Cardiac muscle cell (in vitro differentiated cells and primary cell): ENCODE measurements at regions not wholly inside any gene's neighbourhood (a gene's known extent, or its start where the extent isn't known, plus 50 kb on each side); places are given as distances from the start of the nearest gene placed in this dataset.

Experiments
- DNase-seq, 2 donors: peaks; one replicate each; pipeline versions ENCODE4 v3.0.0 to v3.0.0-alpha.2; 2010 to 2017; ENCODE audit warnings: low read depth in 1 of 2, low spot score in 1 of 2
- H3K27ac ChIP-seq: fragments of 200-600 bp; sonication (generic); 2 replicates; pipeline ENCODE4 v1.5.1; 2016
- H3K27me3 ChIP-seq: fragments of 200-600 bp; sonication (generic); 2 replicates; pipeline ENCODE4 v1.6.0; 2016; ENCODE audit warnings: control low read depth
- H3K36me3 ChIP-seq: fragments of 200-600 bp; sonication (generic); 2 replicates; pipeline ENCODE4 v1.5.1; 2016; ENCODE audit warnings: control low read depth
- H3K4me1 ChIP-seq: fragments of 200-600 bp; sonication (generic); 2 replicates; pipeline ENCODE4 v1.8.1; 2017; ENCODE audit warnings: low read depth, mild to moderate bottlenecking, mixed run types
- H3K4me3 ChIP-seq: fragments of 200-600 bp; sonication (generic); 2 replicates; pipeline ENCODE4 v1.5.1; 2016; ENCODE audit warnings: mild to moderate bottlenecking
- H3K9me3 ChIP-seq: fragments of 200-600 bp; sonication (generic); 2 replicates; pipeline ENCODE4 v1.5.1; 2017; ENCODE audit warnings: low read depth, mild to moderate bottlenecking, control low read depth
- TF ChIP-seq, protein P1 (sequence below): IDR thresholded peaks from 2 replicates; pipeline ENCODE4 v1.5.1; 2012; ENCODE audit warnings: low read depth, mild to moderate bottlenecking, low read length

DNA sequence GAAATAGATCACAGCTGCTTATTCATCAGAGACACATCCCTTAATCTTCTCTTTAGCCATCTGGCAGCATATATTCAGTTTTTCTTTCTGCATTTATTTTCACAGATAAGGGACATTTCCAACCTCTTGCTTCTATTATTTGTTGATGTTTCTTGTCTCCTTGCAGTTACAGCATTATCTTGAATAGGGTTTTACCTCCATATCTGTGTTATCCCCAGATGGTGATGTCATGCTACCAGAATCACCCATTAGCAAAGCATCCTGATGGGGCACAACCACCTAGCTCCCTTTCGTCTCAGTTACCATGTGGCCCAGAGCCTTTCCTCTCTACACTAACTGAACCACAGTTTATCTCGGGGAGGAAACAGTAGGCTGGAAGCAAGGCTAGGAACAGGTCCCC lies 483.9 kb downstream of the FOXO1 start:
- no peak overlapping the region for H3K4me3 ChIP-seq
- TF ChIP-seq, protein P1, sequence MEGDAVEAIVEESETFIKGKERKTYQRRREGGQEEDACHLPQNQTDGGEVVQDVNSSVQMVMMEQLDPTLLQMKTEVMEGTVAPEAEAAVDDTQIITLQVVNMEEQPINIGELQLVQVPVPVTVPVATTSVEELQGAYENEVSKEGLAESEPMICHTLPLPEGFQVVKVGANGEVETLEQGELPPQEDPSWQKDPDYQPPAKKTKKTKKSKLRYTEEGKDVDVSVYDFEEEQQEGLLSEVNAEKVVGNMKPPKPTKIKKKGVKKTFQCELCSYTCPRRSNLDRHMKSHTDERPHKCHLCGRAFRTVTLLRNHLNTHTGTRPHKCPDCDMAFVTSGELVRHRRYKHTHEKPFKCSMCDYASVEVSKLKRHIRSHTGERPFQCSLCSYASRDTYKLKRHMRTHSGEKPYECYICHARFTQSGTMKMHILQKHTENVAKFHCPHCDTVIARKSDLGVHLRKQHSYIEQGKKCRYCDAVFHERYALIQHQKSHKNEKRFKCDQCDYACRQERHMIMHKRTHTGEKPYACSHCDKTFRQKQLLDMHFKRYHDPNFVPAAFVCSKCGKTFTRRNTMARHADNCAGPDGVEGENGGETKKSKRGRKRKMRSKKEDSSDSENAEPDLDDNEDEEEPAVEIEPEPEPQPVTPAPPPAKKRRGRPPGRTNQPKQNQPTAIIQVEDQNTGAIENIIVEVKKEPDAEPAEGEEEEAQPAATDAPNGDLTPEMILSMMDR: no peak
- no peaks in the 10 kb centered on the region for H3K27me3 ChIP-seq
- peaks cover 5% of the 10 kb centered on the region for H3K4me1 ChIP-seq
- no peak overlapping the region for H3K27ac ChIP-seq
- DNase-seq: no peak
- no peaks in the 10 kb centered on the region for H3K36me3 ChIP-seq
- no peaks in the 10 kb centered on the region for H3K9me3 ChIP-seq

DNA sequence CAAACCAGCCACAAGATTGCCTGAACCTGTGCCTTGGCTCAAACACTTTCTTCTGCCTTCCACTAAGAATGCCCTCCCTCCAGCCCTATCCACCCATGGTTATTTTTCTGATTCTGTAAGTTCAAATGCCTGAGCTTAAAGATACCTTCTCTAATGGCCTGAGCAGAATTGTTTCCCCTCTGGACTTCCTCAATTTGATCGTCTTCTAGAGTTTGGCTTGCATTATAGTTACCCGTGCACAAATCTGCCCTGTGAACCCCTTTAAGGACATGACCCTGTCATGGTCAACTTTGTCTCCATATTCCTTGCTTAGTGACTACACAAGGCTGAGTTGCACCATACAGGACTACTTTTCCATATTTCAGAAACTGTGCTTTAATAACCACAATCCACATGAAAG lies 481.0 kb downstream of the FOXO1 start:
- Histone ChIP-seq H3K4me3 (no peak overlapping the region), H3K9me3 (no peaks in the 10 kb centered on the region), H3K27ac (no peak overlapping the region), H3K4me1 (peaks cover 8% of the 10 kb centered on the region), H3K36me3 (no peaks in the 10 kb centered on the region), H3K27me3 (no peaks in the 10 kb centered on the region)
- DNase-seq: no peak
- TF ChIP-seq, protein P1: no peak

DNA sequence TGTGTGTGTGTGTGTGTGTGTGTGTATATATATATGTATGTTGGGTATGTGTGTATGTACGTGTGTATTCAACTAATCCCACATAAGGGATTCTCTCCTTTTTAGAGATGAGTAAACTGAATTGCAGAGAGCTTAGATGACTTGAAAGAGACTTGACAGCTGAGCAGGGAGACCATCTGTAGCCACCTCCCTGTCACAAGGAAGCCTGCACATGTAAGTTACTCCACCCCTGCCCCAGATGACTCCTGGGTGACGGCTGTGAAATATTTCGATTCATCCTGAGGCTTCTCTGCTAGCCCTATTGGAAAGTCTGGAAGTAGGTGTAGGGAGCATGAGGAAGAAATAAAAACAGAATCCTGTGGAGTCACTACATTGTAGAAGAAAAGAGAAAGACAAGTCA lies 480.4 kb downstream of the FOXO1 start:
- TF ChIP-seq, protein P1: no peak
- H3K4me3 ChIP-seq: no peak overlapping the region
- H3K9me3 ChIP-seq: no peaks in the 10 kb centered on the region
- peaks cover 14% of the 10 kb centered on the region for H3K4me1 ChIP-seq
- no peak for DNase-seq
- no peak overlapping the region for H3K27ac ChIP-seq
- H3K27me3 ChIP-seq: no peaks in the 10 kb centered on the region
- H3K36me3 ChIP-seq: no peaks in the 10 kb centered on the region

DNA sequence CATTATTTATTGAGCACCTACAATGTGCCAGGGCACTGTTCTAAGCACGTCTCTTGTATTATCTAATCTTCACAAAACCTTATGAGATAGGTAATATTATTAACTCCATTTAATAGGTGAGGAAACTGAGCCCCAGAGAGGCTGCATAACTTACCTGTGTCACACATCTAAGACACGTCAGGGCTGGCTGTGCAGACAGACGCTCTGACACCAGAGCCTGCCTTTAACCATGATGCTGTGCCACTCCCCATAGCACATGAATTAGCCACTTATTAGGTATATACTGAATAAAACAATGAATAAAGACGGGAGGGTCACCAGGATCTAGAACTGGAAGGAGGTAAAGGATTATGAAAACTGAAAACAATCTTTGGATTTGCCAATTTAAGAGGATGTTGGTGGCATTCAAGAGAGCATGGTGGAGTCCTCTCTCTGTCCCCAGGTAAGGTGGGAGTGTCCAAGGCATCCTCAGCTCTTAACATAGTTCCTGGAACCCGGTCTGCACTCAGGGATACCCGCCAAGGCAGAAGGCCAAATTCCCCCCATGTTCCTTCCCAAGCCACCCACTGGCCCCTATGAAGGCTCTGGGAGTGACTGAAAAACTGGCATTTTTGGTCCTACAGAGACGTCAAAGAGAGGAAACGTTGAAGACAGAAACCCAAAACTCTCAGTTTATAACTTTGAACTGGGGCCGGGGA lies 479.7 kb downstream of the FOXO1 start:
- Histone ChIP-seq H3K36me3 (no peaks in the 10 kb centered on the region), H3K4me3 (no peak overlapping the region), H3K27ac (no peak overlapping the region), H3K4me1 (peaks cover 10% of the 10 kb centered on the region), H3K9me3 (no peaks in the 10 kb centered on the region), H3K27me3 (no peaks in the 10 kb centered on the region)
- no peak for DNase-seq
- TF ChIP-seq, protein P1: no peak

DNA sequence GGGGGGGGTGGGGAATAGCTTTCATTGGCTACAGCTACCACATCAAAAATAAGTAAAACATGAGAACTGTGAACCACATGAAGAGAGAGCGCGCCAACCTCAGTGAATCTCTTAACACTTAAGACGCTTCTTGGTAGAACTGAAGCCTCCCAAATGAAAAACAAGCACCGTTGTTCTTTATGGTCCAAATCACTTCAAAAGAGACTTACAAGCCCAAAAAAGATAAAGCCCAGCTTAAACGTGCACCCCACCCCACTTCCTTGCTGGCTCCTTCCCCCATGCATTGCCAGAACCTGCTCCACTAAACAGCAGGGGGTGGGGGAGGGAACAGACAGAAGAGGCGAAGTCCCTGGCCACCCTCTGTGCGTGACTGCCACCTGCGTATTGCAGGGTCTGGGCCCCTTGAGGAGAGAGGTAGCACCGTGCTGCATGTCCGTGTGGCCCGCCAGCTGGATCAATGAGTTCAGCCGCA lies 479.1 kb downstream of the FOXO1 start:
- Histone ChIP-seq H3K27me3 (no peaks in the 10 kb centered on the region), H3K27ac (no peak overlapping the region), H3K9me3 (no peaks in the 10 kb centered on the region), H3K4me3 (no peak overlapping the region), H3K36me3 (no peaks in the 10 kb centered on the region), H3K4me1 (peaks cover 10% of the 10 kb centered on the region)
- DNase-seq: no peak
- TF ChIP-seq, protein P1: no peak
